Omental fat pad (tissue), 3 donors: ENCODE measurements at regions not wholly inside any gene's neighbourhood (a gene's known extent, or its start where the extent isn't known, plus 50 kb on each side); places are given as distances from the start of the nearest gene placed in this dataset.

Experiments used
- ATAC-seq: fragments of 150-250 bp; one replicate; pipeline ENCODE4 v1.9.1; 2016; ENCODE audit warnings: mild to moderate bottlenecking, moderate library complexity; ENCODE audit not compliant: low FRiP score
- DNase-seq: peaks from one replicate; pipeline ENCODE4 v3.0.0-alpha.2; 2019; ENCODE audit warnings: low spot score
- CTCF ChIP-seq, 3 donors: fragments of 450-650 bp; IDR thresholded peaks; one replicate each; pipeline ENCODE4 v1.5.1; 2016 to 2017; ENCODE audit warnings: antibody characterized with exemption in 3 of 3, mild to moderate bottlenecking in 3 of 3, moderate library complexity in 2 of 3

GRCh38 chr5:89570557-89570956, 687.6 kb upstream of the MEF2C start:
- ATAC-seq: no peak
- DNase-seq: no peak
- TF ChIP-seq CTCF (IDR thresholded peaks at IDR 0.05): no peak

GRCh38 chr5:89566340-89566739, 683.4 kb upstream of the MEF2C start:
- no peak for TF ChIP-seq CTCF (IDR thresholded peaks at IDR 0.05)
- ATAC-seq: no peak
- no peak for DNase-seq

GRCh38 chr5:89560696-89561095, 677.7 kb upstream of the MEF2C start:
- no peak for TF ChIP-seq CTCF (IDR thresholded peaks at IDR 0.05)
- DNase-seq (no peak), ATAC-seq (no peak)

- ATAC-seq: no peak
- TF ChIP-seq CTCF (IDR thresholded peaks at IDR 0.05): no peak
- no peak for DNase-seq
These were observed 673.4 kb upstream of the MEF2C start for GRCh38 chr5:89556215-89556913.

- ATAC-seq (no peak), DNase-seq (no peak)
- TF ChIP-seq CTCF (IDR thresholded peaks at IDR 0.05): no peak
These were observed 663.7 kb upstream of the MEF2C start for GRCh38 chr5:89546657-89547056.

GRCh38 chr5:89545626-89546025, 662.6 kb upstream of the MEF2C start:
- ATAC-seq: no peak

More at GRCh38 chr5:89545626-89546025, 662.6 kb upstream of the MEF2C start:
- no peak for DNase-seq
- no peak for TF ChIP-seq CTCF (IDR thresholded peaks at IDR 0.05)
